GM03348 (cell line): ENCODE measurements at regions not wholly inside any gene's neighbourhood (a gene's known extent, or its start where the extent isn't known, plus 50 kb on each side); places are given as distances from the start of the nearest gene placed in this dataset.
"Not testable (repeated sequence)": the region's sequence is repeated elsewhere in the genome, so short reads cannot be mapped to it uniquely, and the experiment has no call there.

Source experiments
- DNase-seq: peaks from one replicate; pipeline ENCODE4 v3.0.0; 2012; ENCODE audit warnings: low spot score

DNA sequence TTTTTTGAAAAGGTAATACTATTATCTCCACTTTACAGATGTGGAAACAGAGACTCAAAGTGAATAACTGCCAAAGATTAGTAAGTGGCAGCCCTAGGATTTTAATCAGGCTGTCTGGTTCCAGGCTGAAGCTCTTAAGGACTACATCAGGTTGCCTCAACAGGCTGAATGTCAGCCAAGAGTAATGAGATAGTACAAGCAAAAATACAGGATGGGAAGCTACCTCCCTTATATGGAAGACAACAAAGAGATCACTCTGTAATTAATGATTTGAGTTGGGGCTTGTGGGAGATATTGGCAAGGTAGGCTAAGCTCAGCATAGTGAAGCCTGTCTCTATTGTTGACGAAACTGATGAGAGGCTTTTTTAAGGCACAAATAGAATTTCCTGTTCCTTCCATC, 323.1 kb downstream of the KCNJ3 start:
- DNase-seq = no peak

- no peak for DNase-seq
These were observed 321.8 kb downstream of the KCNJ3 start for GRCh38 chr2:155020246-155020645.

DNA sequence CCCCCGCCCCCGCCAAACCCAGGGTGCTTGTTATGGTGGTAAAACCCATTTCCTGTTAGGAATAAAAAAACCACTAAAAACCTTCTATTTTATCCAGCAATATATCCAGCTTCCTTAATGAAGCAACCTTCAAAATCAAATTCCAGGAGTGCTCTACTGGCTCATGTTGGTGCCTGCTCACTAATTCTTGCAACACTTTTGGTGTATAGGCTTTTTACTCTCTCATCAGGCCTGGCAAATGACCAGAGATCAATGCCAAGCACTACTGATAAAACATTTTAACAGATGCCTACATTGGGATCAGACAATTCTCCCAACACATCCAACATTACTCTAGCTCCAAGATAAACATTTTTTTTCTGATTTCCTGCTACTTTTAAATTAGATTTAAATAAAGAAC, 312.4 kb downstream of the KCNJ3 start:
- DNase-seq = no peak

DNA sequence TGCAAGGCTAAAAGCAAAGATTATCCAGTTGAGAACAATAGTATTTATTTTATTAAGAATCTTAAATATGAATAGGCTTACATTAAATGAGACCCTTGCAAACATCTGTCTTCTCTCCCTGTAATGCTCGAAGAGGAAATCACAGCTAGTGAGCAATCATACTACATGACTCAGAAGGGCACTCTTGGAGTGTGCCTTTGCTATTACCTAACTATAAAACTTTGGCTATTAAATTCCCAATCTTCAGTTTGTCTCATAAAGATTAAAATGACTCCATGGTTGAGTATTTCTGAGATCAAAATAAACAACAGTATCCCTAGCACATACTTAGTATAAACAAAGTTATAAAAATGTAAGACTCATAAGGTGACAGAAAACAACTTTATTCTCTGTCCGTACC, 296.9 kb downstream of the KCNJ3 start:
- DNase-seq = no peak

DNA sequence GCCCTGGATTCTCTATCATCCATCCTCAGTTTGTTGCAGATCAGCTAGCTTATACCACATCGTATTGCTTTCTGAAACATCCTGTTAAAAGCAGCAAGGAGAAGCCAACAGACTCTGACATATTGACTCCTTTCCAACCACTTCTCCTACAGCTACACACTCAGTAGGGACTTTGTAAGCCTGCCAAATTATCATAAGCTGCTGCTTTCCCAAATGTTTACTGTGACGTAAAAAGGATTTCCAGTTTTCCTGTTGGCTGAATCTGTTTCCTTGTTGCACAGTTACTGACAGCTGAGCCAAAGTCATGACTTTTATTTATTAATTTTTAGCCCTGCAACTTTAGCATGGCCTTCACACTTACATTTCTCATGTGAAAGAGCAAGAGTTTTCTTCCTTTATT, 294.3 kb downstream of the KCNJ3 start:
- DNase-seq = no peak

GRCh38 chr2:154978710-154979109, 280.2 kb downstream of the KCNJ3 start:
- DNase-seq = no peak

GRCh38 chr2:154978244-154978643, 279.7 kb downstream of the KCNJ3 start:
- no peak for DNase-seq

DNA sequence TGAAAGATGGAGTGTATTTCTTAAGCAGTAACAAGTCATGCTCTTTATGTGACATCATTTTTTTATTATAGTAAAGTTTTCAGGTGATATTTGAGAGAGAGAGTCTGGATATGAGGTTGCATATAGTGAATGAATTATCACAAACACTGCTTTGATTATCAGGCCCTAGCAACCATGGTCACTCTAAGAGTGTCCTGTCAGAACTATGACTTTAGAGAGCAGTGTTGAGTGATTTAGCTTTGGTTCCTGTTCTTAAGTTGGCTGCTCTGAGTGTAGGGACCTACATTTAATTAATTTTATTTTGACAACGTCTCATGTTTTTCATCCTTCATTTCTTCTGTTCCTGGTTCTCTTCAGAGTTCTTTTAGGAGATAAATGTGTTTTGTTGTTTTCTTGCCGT, 275.5 kb downstream of the KCNJ3 start:
- DNase-seq = no peak

- DNase-seq = no peak
These were observed 265.0 kb downstream of the KCNJ3 start for GRCh38 chr2:154963511-154963910.

DNA sequence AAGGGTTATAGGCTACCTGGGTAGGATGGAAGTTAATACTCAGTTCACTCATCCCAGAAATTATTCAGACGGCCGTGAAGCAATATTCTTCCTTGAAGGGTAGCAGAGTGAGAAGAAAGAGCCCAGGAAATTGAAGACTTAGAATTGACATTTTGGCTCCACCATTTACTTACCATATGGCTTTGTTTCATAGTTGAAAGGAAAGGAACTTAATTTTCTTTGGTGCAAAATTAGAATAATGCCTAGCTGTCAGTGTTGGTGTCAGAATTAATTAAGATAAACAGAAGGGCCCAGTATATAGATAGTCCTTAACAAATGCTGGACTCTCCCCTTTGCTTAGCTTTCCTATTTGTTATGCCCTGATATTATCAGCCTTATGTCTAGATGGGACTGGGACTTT, 263.2 kb downstream of the KCNJ3 start:
- no peak for DNase-seq

GRCh38 chr2:154960802-154961583, 262.5 kb downstream of the KCNJ3 start:
- no peak for DNase-seq

DNA sequence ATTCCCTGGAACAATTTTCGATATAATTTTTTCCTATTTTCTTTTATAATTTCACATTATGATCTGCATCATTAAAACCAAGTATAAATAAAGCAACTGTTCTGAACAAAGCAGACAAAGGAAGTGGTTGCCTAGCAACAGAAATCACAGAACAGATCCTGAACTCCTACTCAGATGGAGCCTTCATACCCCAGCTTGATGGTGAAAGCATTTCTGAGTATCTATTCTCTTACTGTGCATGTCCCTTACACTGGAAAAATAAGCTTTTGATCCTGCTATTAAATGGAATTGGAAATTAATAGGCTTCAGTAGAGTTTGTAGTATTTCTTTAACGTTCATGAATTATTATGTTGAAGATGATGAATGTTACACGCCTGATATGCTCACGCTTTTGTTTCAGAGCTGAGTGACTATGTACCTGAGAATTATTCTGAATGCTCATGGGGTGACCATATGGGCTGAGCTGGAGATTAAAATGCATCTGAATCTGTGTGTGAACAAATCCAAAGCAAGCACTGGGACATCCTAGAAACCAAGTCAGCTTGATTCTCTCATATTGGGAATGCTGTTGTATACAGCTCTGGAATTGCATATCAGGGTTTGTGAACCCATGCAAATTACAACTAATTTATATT, 254.0 kb downstream of the KCNJ3 start:
- DNase-seq = no peak

DNA sequence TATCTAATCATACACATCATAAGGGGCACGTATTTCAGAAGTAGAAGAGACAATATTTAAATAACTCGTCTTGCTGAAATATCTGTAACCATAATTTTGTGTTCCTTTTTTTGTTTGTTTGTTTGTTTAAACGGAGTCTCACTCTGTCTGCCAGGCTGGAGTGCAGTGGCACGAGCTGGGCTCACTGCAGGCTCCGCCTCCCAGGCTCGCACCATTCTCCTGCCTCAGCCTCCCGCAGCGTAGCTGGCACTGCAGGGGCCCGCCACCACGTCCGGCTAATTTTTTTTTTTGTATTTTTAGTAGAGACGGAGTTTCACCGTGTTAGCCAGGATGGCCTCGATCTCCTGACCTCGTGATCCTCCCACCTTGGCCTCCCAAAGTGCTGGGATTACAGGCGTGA, 248.9 kb downstream of the KCNJ3 start:
- DNase-seq = not testable (repeated sequence)

DNA sequence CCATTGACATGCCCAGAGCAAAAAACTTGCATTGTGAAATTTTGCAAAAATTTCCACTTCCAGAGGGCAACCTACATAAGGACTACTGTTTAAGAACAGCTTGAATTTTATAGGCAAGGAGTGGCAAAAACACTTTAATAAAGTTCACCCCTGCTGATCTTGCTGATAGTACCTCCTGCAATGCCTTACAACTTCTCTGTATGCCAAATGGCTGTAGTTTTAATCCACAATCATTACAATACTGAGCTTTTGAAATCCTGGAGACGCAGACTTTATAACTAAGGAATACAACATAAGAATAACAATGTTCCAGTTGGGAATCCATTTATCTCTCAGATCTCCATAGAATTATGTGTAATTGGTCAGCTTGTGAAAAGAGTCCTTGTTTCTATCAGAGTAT, 247.5 kb downstream of the KCNJ3 start:
- no peak for DNase-seq

DNA sequence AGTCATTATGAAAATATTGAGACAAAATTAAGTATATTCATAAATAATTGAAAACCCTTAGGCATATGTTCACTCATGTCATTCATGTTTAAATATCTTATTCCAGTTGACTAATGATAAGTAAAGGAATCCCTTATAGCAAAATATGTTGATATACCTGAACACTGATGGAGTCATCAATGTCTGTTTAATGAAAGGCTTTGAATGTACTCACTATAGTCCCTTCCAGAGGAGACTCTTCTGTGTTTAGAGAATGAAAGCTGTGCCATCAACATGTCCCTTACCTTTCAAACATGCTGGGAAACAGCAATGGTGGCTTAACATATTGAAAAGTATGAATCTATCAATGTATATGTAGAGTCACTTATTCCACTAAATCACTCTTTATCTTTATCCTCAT, 242.9 kb downstream of the KCNJ3 start:
- no peak for DNase-seq

GRCh38 chr2:154934213-154934612, 235.7 kb downstream of the KCNJ3 start:
- DNase-seq = no peak

DNA sequence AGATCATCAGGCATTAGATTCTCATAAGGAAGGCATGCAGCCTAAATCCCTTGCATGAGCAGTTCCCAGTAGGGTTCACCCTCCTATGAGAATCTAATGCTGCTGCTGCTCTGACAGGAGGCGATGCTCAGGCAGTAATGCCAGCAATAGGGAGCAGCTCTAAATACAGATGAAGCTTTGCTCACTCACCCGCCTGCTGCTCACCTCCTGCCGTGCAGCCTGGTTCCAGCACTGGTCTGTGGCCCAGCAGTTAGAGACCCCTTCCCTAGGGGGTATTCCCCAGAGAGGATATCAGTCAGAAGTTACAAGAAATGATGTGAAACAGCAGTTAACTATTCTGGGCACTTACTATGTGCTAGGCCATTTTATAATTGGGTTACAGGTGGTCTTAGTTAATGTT, 226.0 kb downstream of the KCNJ3 start:
- no peak for DNase-seq

DNA sequence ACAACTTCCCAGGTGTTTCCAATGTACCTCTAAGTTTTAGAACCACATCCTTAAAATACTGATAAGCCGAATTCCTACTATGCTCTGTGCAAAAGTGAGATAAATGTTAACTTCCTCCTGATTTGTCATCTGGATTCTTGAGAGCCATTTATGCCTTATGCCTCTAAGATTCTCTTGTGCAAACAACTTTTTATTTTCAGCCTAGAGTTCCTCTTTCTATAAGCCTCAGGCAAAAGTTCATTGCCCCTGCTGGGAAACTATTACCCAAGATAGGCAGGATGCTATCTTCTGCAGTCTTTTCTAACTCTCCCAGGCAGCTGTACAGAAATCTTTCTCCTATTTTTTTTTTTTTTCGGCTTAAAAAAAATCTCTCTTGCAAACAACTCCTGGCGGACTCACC, 216.1 kb downstream of the KCNJ3 start:
- no peak for DNase-seq

GRCh38 chr2:154912215-154912614, 213.7 kb downstream of the KCNJ3 start:
- no peak for DNase-seq

DNA sequence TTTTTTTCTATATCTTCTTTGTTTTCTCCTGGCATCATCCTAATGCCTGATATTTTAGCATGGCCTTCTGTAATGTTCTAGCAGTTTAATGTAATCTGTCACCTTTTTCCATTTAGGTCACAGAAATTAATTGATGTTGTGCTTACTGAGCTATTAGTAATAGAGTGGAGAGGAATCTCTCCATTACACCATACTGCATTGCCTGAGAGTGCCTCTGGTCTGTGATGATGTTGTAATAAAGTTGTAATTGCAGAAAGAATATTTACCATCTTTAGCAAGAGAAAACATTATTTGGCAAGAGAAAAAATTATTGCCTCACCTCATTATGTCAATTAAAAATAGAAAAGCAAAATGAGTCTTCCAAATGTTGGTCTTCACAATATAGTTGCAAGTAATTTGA, 213.2 kb downstream of the KCNJ3 start:
- no peak for DNase-seq

GRCh38 chr2:154910701-154911100, 212.2 kb downstream of the KCNJ3 start:
- DNase-seq = no peak

DNA sequence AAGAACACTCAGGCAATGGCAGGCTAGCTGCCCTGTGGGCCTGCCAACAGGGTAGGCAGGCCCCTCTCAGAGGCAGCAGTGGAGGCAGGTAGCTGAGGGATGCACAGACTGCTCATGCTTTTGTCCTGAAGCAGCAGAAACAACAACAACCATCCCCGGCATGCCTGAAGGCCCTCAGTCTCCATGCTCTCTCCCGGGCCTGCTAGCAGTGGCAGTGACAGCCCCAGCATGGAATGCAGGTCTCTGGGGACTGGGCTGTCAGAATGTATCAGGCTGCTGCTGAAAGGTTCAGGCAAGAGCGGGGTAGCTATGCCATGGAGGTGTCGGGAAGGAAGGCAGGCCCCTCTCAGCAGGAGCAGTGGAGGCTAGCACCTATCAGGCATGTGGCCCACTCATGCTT, 209.8 kb downstream of the KCNJ3 start:
- DNase-seq = no peak
